Fibroblast of skin of scalp (primary cell): ENCODE measurements at regions not wholly inside any gene's neighbourhood (a gene's known extent, or its start where the extent isn't known, plus 50 kb on each side); places are given as distances from the start of the nearest gene placed in this dataset.

Experiments used
- DNase-seq: peaks from one replicate; pipeline ENCODE4 v3.0.0-alpha.2; 2013

GRCh38 chr20:22368235-22368634, 216.1 kb downstream of the FOXA2 start:
- no peak for DNase-seq

- no peak for DNase-seq
These were observed 217.7 kb downstream of the FOXA2 start for GRCh38 chr20:22366631-22367030.

- no peak for DNase-seq
These were observed 229.7 kb downstream of the FOXA2 start for GRCh38 chr20:22354647-22355046.

- DNase-seq: no peak
These were observed 230.8 kb downstream of the FOXA2 start for GRCh38 chr20:22353586-22353985.

GRCh38 chr20:22352019-22352418, 232.4 kb downstream of the FOXA2 start:
- no peak for DNase-seq

- DNase-seq: no peak
These were observed 233.7 kb downstream of the FOXA2 start for GRCh38 chr20:22350624-22351023.

- DNase-seq: no peak
These were observed 236.4 kb downstream of the FOXA2 start for GRCh38 chr20:22348010-22348409.

GRCh38 chr20:22346716-22347115, 237.7 kb downstream of the FOXA2 start:
- DNase-seq: no peak

- no peak for DNase-seq
These were observed 240.8 kb downstream of the FOXA2 start for GRCh38 chr20:22343612-22344011.

- DNase-seq: no peak
These were observed 242.0 kb downstream of the FOXA2 start for GRCh38 chr20:22342410-22342809.

GRCh38 chr20:22341508-22341907, 242.9 kb downstream of the FOXA2 start:
- DNase-seq: peak; percentile 3

- no peak for DNase-seq
These were observed 244.4 kb downstream of the FOXA2 start for GRCh38 chr20:22339946-22340345.

- DNase-seq: peak; percentile 64
These were observed 245.1 kb downstream of the FOXA2 start for GRCh38 chr20:22339091-22339881.

GRCh38 chr20:22338140-22338708, 246.1 kb downstream of the FOXA2 start:
- no peak for DNase-seq

- no peak for DNase-seq
These were observed 249.2 kb downstream of the FOXA2 start for GRCh38 chr20:22335210-22335609.

GRCh38 chr20:22333885-22334545, 250.4 kb downstream of the FOXA2 start:
- peak; percentile 56 for DNase-seq

GRCh38 chr20:22324505-22324904, 259.9 kb downstream of the FOXA2 start:
- no peak for DNase-seq

GRCh38 chr20:22322513-22322912, 261.9 kb downstream of the FOXA2 start:
- no peak for DNase-seq

GRCh38 chr20:22321191-22321590, 263.2 kb downstream of the FOXA2 start:
- no peak for DNase-seq

GRCh38 chr20:22320245-22320915, 264.0 kb downstream of the FOXA2 start:
- no peak for DNase-seq

- no peak for DNase-seq
These were observed 268.6 kb downstream of the FOXA2 start for GRCh38 chr20:22315771-22316170.

GRCh38 chr20:22315073-22315472, 269.3 kb downstream of the FOXA2 start:
- DNase-seq: no peak

GRCh38 chr20:22312744-22313346, 271.5 kb downstream of the FOXA2 start:
- peak; percentile 26 for DNase-seq
